SU-DHL-6 (cell line): ENCODE measurements at regions not wholly inside any gene's neighbourhood (a gene's known extent, or its start where the extent isn't known, plus 50 kb on each side); places are given as distances from the start of the nearest gene placed in this dataset.
"Not testable (repeated sequence)": the region's sequence is repeated elsewhere in the genome, so short reads cannot be mapped to it uniquely, and the experiment has no call there.

ENCODE experiments used
- EZH2phosphoT487 ChIP-seq: fragments of 200-600 bp; sonication (generic), shearing (Covaris generic); conservative IDR thresholded peaks from 2 replicates; pipeline ENCODE4 v1.6.1; 2018; ENCODE audit warnings: mild to moderate bottlenecking, antibody characterized with exemption, low read length, moderate library complexity, mixed read lengths
- TF ChIP-seq, protein P1 (sequence below): fragments of 200-600 bp; sonication (generic); IDR thresholded peaks from one replicate; pipeline ENCODE4 v1.5.1; 2017; ENCODE audit warnings: antibody characterized with exemption, mild to moderate bottlenecking, low read length, moderate library complexity; ENCODE audit not compliant: insufficient read depth, poor library complexity, severe bottlenecking

DNA sequence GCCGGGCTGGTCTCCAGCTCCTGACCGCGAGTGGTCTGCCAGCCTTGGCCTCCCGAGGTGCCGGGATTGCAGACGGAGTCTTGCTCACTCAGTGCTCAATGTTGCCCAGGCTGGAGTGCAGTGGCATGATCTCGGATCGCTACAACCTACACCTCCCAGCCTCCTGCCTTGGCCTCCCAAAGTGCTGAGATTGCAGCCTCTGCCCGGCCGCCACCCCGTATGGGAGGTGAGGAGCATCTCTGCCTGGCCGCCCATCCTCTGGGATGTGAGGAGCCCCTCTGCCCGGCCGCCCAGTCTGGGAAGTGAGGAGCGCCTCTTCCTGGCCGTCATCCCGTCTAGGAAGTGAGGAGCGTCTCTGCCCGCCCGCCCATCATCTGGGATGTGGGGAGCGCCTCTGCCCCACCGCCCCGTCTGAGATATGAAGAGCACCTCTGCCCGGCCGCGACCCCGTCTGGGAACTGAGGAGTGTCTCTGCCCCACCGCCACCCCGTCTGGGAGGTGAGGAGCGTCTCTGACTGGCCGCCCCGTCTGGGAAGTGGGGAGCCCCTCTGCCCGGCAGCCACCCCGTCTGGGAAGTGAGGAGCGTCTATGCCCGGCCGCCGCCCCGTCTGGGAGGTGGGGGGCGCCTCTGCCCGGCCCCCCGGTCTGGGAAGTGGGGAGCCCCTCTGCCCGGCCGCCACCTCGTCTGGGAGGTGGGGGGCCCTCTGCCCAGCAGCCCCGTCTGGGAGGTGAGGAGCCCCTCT is 861.8 kb upstream of the INTU start:
- TF ChIP-seq, protein P1, sequence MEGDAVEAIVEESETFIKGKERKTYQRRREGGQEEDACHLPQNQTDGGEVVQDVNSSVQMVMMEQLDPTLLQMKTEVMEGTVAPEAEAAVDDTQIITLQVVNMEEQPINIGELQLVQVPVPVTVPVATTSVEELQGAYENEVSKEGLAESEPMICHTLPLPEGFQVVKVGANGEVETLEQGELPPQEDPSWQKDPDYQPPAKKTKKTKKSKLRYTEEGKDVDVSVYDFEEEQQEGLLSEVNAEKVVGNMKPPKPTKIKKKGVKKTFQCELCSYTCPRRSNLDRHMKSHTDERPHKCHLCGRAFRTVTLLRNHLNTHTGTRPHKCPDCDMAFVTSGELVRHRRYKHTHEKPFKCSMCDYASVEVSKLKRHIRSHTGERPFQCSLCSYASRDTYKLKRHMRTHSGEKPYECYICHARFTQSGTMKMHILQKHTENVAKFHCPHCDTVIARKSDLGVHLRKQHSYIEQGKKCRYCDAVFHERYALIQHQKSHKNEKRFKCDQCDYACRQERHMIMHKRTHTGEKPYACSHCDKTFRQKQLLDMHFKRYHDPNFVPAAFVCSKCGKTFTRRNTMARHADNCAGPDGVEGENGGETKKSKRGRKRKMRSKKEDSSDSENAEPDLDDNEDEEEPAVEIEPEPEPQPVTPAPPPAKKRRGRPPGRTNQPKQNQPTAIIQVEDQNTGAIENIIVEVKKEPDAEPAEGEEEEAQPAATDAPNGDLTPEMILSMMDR = not testable (repeated sequence)
- TF ChIP-seq EZH2phosphoT487 = not testable (repeated sequence)
